ENCODE measurements at regions not wholly inside any gene's neighbourhood (a gene's known extent, or its start where the extent isn't known, plus 50 kb on each side); places are given as distances from the start of the nearest gene placed in this dataset.
"Not testable (repeated sequence)": the region's sequence is repeated elsewhere in the genome, so short reads cannot be mapped to it uniquely, and the experiment has no call there.

DNA sequence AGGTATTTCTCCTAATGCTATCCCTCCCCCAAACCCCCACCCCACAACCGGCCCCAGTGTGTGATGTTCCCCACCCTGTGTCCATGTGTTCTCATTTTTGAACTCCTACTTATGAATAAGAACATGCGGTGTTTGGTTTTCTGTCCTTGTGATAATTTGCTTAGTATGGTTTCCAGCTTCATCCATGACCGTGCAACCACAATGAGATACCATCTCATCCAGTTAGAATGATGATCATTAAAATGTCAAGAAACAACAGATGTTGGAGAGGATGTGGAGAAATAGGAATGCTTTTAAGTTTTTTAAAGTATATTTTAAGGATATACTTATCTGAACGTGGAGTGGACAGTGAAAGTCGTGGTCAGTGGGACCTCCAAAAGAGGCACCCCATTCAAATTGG, 745.0 kb upstream of the AMELY start:
- DNase-seq (ENCODE audit: low read depth) = peak; percentile 6

DNA sequence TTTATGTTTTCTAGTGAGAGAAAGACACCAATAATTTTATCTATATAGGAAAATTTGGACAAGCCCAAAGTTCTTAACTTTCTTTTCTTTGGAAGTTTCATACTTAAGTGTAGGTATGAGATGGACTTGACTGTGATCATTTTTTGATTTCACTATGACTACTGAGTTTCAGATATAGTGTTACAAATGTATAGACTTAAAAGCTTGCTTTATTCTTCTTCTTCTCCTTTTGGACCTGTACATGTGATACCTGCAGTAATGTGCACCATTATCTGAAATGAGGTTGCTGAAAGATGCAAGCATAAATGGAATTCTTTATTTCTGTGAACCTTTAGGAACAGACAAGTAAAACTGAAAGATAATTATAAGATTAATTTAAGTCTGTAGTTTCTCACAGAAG, 743.4 kb upstream of the AMELY start:
- DNase-seq (ENCODE audit: low read depth) = no peak

DNA sequence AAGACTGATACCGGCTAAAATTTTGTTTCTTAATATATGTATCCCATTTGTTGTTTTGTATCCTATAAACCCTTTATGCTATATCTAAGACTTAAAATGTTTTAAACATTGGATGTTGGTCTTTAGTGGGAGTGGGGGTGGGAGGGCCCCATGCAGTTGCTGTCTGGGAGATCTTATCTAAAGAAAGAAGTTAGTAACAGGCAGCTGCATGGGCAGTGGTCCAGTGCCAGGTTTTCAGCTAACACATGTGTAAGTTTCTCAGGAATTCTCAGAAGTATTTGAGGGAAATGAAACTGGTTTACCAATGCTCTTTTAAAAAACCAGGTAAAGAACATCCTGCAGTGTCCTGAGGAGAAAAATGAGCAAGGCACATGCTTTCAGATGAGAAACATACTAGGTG, 738.3 kb upstream of the AMELY start:
- DNase-seq (ENCODE audit: low read depth) = not testable (repeated sequence)

Data from fibroblast of gingiva (primary cell).